ENCODE measurements at regions not wholly inside any gene's neighbourhood (a gene's known extent, or its start where the extent isn't known, plus 50 kb on each side); places are given as distances from the start of the nearest gene placed in this dataset.

DNA sequence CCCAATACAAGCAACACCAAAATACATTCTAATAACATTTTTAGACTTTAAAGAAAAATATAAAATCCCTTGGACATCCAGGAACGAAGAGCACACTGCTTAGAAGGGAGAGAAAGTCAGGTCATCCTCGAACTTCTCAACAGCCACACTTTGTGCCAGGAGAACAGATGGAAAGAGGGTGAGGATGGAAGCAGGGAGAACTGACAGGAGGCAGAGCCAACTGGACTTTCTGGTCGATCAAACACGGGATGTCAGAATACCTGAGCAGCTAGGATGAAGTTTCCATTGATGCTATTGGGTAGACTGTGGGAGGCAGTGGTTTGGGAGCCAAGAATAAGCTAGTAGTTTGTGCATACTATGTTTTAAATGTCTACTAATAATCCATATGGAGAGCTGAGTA lies 111.4 kb downstream of the TOMM20 start:
- DNase-seq (ENCODE audit: low spot score), result no peak
- H3K4me3 ChIP-seq, result no peak overlapping the region
- TF ChIP-seq, protein P1, sequence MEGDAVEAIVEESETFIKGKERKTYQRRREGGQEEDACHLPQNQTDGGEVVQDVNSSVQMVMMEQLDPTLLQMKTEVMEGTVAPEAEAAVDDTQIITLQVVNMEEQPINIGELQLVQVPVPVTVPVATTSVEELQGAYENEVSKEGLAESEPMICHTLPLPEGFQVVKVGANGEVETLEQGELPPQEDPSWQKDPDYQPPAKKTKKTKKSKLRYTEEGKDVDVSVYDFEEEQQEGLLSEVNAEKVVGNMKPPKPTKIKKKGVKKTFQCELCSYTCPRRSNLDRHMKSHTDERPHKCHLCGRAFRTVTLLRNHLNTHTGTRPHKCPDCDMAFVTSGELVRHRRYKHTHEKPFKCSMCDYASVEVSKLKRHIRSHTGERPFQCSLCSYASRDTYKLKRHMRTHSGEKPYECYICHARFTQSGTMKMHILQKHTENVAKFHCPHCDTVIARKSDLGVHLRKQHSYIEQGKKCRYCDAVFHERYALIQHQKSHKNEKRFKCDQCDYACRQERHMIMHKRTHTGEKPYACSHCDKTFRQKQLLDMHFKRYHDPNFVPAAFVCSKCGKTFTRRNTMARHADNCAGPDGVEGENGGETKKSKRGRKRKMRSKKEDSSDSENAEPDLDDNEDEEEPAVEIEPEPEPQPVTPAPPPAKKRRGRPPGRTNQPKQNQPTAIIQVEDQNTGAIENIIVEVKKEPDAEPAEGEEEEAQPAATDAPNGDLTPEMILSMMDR (IDR thresholded peaks at IDR 0.05), result no peak
- no peak overlapping the region for H3K27ac ChIP-seq

GRCh38 chr1:235015291-235015985 lies 113.2 kb downstream of the TOMM20 start:
- no peak overlapping the region for H3K4me3 ChIP-seq
- no peak overlapping the region for H3K27ac ChIP-seq
- no peak for DNase-seq (ENCODE audit: low spot score)
- TF ChIP-seq, protein P1 (IDR thresholded peaks at IDR 0.05), result no peak

DNA sequence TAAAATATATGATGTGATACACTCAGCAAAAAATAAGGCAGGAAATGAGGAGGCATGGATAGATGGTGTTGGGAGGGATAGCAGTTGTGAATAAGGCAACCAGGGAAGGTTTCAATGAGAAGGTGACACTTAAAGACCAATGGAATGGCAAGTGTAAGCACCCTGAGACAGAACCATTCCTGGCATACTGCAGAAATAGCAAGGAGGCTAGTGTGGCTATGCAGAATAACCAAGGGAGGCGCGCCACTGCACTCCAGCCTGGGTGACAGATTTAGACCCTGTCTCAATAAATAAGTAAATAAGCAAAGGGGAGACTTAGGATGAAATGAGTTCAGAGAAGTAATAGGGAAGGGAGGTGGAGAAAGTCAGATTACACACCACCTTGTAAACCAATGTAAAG lies 113.9 kb downstream of the TOMM20 start:
- no peak overlapping the region for H3K27ac ChIP-seq
- no peak overlapping the region for H3K4me3 ChIP-seq
- TF ChIP-seq, protein P1 (IDR thresholded peaks at IDR 0.05), result no peak
- DNase-seq (ENCODE audit: low spot score), result no peak

DNA sequence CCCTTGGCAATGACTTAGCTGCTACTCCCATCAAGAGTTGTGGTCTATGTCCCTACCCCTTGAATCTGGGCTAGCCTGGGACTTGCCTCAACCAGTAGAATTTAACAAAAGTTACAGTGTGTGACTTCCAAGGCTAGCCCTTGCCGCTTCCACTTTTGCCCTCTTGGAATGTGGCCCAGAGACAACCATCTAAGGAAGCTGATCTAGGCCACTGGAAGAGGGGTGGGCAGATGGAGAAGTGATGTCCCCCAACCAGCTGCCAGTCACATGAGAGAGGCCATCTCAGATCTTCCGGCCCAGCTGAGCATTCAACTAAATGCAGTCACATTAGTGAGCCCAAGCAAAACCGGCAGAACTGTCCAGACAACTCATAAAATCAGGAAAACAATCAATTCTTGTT lies 115.1 kb downstream of the TOMM20 start:
- H3K4me3 ChIP-seq, result no peak overlapping the region
- no peak overlapping the region for H3K27ac ChIP-seq
- DNase-seq (ENCODE audit: low spot score), result no peak
- TF ChIP-seq, protein P1 (IDR thresholded peaks at IDR 0.05), result no peak

DNA sequence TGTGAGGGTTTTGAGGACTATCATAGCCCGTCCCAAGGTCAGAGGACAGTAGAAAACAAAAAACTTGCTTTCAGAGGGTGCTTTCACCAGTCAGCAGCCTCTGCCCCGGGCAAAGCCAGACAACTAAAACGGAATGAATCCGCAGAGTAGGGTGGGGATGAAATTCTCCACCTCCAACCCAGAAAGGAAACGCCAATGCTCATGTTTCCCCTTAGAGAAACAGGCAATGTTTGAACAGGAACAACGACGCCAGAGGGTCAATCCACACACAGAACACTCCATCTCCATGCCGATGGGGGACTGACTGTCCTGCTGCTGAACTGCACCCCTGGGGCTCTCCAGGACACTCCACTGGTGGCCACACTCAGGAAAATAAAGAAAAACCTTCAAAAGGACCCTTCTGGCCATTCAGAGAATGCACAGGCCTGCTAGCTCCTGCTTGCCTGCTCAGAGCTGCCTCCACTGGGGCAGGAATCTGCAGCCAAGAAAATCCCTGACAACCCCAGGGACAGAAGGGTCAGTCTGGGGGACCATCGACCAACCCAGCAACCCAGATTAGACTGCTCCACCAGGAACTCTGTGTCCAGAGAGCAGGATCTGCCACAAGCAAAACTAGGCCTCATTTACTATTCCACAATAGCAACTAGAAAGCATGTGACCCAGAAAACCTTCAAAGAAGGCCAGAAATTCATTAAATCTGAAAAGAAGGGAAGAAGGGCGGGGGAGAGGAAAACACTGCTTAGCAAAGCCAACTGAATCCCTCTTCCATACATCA lies 116.0 kb downstream of the TOMM20 start:
- TF ChIP-seq, protein P1 (IDR thresholded peaks at IDR 0.05), result no peak
- no peak overlapping the region for H3K4me3 ChIP-seq
- DNase-seq (ENCODE audit: low spot score), result no peak
- peak overlapping the region in 1 of 2 donors; percentile 15 for H3K27ac ChIP-seq

- TF ChIP-seq, protein P1 (IDR thresholded peaks at IDR 0.05), result no peak
- Histone ChIP-seq H3K4me3 (no peak overlapping the region), H3K27ac (peak overlapping the region in 1 of 2 donors; percentile 15)
- no peak for DNase-seq (ENCODE audit: low spot score)
Observed at GRCh38 chr1:235011599-235012435, 116.8 kb downstream of the TOMM20 start.
